CD14-positive monocyte (primary cell): ENCODE measurements at regions not wholly inside any gene's neighbourhood (a gene's known extent, or its start where the extent isn't known, plus 50 kb on each side); places are given as distances from the start of the nearest gene placed in this dataset.

Experiments
- DNase-seq, 3 donors: peaks; one replicate each; pipeline ENCODE4 v3.0.0-alpha.2; 2011 to 2022
- H2AFZ ChIP-seq: 2 replicates; pipeline ENCODE4 v1.6.0; 2012; ENCODE audit warnings: mild to moderate bottlenecking, low read depth, low read length, inconsistent platforms; ENCODE audit not compliant: insufficient read depth, poor library complexity, severe bottlenecking
- H3K27ac ChIP-seq, 2 donors: 1 replicate in 1 of 2; 2 replicates in 1 of 2; pipeline ENCODE4 v1.5.1; 2012 to 2013; ENCODE audit warnings: low read length in 2 of 2, control low read depth in 1 of 2, inconsistent platforms in 1 of 2, low read depth in 1 of 2, mild to moderate bottlenecking in 1 of 2
- H3K27me3 ChIP-seq, 2 donors: one replicate each; pipeline versions ENCODE4 v1.6.0 to v1.6.1; 2011 to 2013; ENCODE audit warnings: low read length in 2 of 2; ENCODE audit not compliant: control insufficient read depth in 2 of 2, insufficient read depth in 2 of 2
- H3K36me3 ChIP-seq, 2 donors: replicated peaks in 1 of 2; 1 replicate in 1 of 2; 2 replicates in 1 of 2; pipeline versions ENCODE4 v1.5.1 to v1.6.1; 2012 to 2013; ENCODE audit warnings: low read length in 2 of 2, control low read depth in 1 of 2, inconsistent platforms in 1 of 2, mild to moderate bottlenecking in 1 of 2; ENCODE audit not compliant: insufficient read depth in 2 of 2, control insufficient read depth in 1 of 2
- H3K4me1 ChIP-seq, 2 donors: 1 replicate in 1 of 2; 2 replicates in 1 of 2; pipeline versions ENCODE4 v1.5.1 to v1.6.1; 2012 to 2013; ENCODE audit warnings: low read length in 2 of 2, control low read depth in 1 of 2, inconsistent platforms in 1 of 2, mild to moderate bottlenecking in 1 of 2, moderate library complexity in 1 of 2; ENCODE audit not compliant: insufficient read depth in 2 of 2, control insufficient read depth in 1 of 2
- H3K4me2 ChIP-seq: replicated peaks from 2 replicates; pipeline ENCODE3; 2012; ENCODE audit warnings: low read length, moderate library complexity, mild to moderate bottlenecking; ENCODE audit not compliant: poor library complexity, severe bottlenecking; ENCODE audit errors: extremely low read depth
- H3K4me3 ChIP-seq, 3 experiments: fragments of 200-600 bp in 1 of 3; sonication (generic) in 1 of 3; replicated peaks in 1 of 3; 1 replicate in 2 of 3; 2 replicates in 1 of 3; pipeline ENCODE4 v1.5.1; 2011 to 2013; ENCODE audit warnings: low read length in 3 of 3, mild to moderate bottlenecking in 3 of 3, control low read depth in 2 of 3, low read depth in 2 of 3, inconsistent platforms in 1 of 3, moderate library complexity in 1 of 3
- H3K79me2 ChIP-seq: 2 replicates; pipeline ENCODE4 v1.6.0; 2012; ENCODE audit warnings: mild to moderate bottlenecking, control low read depth, inconsistent platforms, low read length, moderate library complexity; ENCODE audit not compliant: insufficient read depth
- H3K9ac ChIP-seq: 2 replicates; pipeline ENCODE4 v1.6.0; 2017; ENCODE audit warnings: low read length, mild to moderate bottlenecking; ENCODE audit not compliant: insufficient read depth, poor library complexity, severe bottlenecking
- H3K9me3 ChIP-seq, 2 donors: replicated peaks in 1 of 2; 1 replicate in 1 of 2; 2 replicates in 1 of 2; pipeline versions ENCODE4 v1.5.1 to v1.6.1; 2012 to 2013; ENCODE audit warnings: low read length in 2 of 2, control low read depth in 1 of 2; ENCODE audit not compliant: control insufficient read depth in 1 of 2, insufficient read depth in 1 of 2
- H4K20me1 ChIP-seq: 2 replicates; pipeline ENCODE4 v1.6.0; 2012; ENCODE audit warnings: mild to moderate bottlenecking, low read length, control low read depth, moderate library complexity; ENCODE audit not compliant: insufficient read depth
- H3K27ac Mint-ChIP-seq, 7 donors: one replicate each; pipeline ENCODE4 v1.8.0; 2020; ENCODE audit warnings: mild to moderate bottlenecking in 7 of 7, mixed read lengths in 7 of 7, moderate library complexity in 6 of 7, inconsistent platforms in 2 of 7
- H3K27me3 Mint-ChIP-seq, 3 donors: one replicate each; pipeline ENCODE4 v1.8.0; 2021 to 2022; ENCODE audit warnings: low read depth in 3 of 3, mild to moderate bottlenecking in 3 of 3, mixed read lengths in 3 of 3, moderate library complexity in 3 of 3, inconsistent platforms in 1 of 3
- H3K36me3 Mint-ChIP-seq, 2 donors: one replicate each; pipeline ENCODE4 v1.8.0; 2020; ENCODE audit warnings: mixed read lengths in 2 of 2, inconsistent platforms in 1 of 2, mild to moderate bottlenecking in 1 of 2
- H3K4me1 Mint-ChIP-seq: one replicate; pipeline ENCODE4 v1.8.0; 2020; ENCODE audit warnings: mild to moderate bottlenecking, mixed read lengths
- H3K4me3 Mint-ChIP-seq, 2 donors: one replicate each; pipeline ENCODE4 v1.8.0; 2020; ENCODE audit warnings: mild to moderate bottlenecking in 2 of 2, mixed read lengths in 2 of 2, moderate library complexity in 1 of 2
- H3K9me3 Mint-ChIP-seq, 7 donors: one replicate each; pipeline ENCODE4 v1.8.0; 2020 to 2022; ENCODE audit warnings: mixed read lengths in 7 of 7, mild to moderate bottlenecking in 6 of 7, moderate library complexity in 6 of 7, inconsistent platforms in 2 of 7
- WGBS: methylation state at CpG from one replicate; pipeline ENCODE4 v1.1.5; 2013; ENCODE audit warnings: missing lambda C conversion rate; ENCODE audit not compliant: insufficient coverage; 5-methylcytosine and 5-hydroxymethylcytosine counted together
- intact Hi-C, 2 donors: fragments of 100-400 bp; cut with micrococcal nuclease; formaldehyde crosslinking; loops; one replicate each; pipeline versions ENCODE4 v1.15.0 to v1.15.1; 2023
- TF ChIP-seq, protein P1 (sequence below): fragments of 200-600 bp; IDR thresholded peaks from one replicate; pipeline ENCODE4 v1.8.0; 2022; ENCODE audit warnings: antibody characterized with exemption, mild to moderate bottlenecking

DNA sequence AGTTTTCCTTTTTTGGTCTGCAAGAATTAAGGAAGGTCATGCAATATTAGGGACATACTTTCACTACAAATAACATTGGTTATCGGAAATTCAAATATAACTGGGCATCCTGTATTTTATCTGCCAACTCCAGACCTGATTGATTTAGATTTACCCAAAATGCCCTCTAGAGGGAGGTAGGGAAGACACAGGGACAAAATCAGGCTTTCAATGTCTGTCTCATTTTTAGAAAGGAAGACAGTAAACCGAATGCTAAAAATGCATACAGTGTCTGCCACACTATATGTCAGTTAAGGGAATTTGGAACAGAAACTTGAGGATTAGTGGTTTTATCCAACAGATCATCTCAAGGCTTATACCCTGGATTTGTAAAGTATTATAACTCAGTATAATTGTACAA, 161.7 kb upstream of the SOX9 start:
- intact Hi-C loops = no loop called here
- no peak overlapping the region for H3K4me2 ChIP-seq
- no CpG with 5 or more reads among the region's 2 CpGs for WGBS
- no peak overlapping the region for H3K9ac ChIP-seq
- no peaks in the 10 kb centered on the region for H4K20me1 ChIP-seq
- H3K9me3 ChIP-seq = no peaks in the 10 kb centered on the region
- no peak for DNase-seq
- H3K79me2 ChIP-seq = no peaks in the 10 kb centered on the region
- Mint-ChIP-seq H3K36me3 (no peaks in the 10 kb centered on the region), H3K9me3 (peaks cover 0 to 19% (median 5%) of the 10 kb centered on the region in 7 donors), H3K4me3 (no peak overlapping the region), H3K4me1 (no peaks in the 10 kb centered on the region), H3K27me3 (peaks cover 0 to 2% (median 0%) of the 10 kb centered on the region in 3 donors), H3K27ac (no peak overlapping the region)
- TF ChIP-seq, protein P1, sequence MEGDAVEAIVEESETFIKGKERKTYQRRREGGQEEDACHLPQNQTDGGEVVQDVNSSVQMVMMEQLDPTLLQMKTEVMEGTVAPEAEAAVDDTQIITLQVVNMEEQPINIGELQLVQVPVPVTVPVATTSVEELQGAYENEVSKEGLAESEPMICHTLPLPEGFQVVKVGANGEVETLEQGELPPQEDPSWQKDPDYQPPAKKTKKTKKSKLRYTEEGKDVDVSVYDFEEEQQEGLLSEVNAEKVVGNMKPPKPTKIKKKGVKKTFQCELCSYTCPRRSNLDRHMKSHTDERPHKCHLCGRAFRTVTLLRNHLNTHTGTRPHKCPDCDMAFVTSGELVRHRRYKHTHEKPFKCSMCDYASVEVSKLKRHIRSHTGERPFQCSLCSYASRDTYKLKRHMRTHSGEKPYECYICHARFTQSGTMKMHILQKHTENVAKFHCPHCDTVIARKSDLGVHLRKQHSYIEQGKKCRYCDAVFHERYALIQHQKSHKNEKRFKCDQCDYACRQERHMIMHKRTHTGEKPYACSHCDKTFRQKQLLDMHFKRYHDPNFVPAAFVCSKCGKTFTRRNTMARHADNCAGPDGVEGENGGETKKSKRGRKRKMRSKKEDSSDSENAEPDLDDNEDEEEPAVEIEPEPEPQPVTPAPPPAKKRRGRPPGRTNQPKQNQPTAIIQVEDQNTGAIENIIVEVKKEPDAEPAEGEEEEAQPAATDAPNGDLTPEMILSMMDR = no peak
- no peaks in the 10 kb centered on the region for H3K27me3 ChIP-seq
- H3K36me3 ChIP-seq = no peaks in the 10 kb centered on the region
- H2AFZ ChIP-seq = no peak overlapping the region
- H3K27ac ChIP-seq = no peak overlapping the region
- no peaks in the 10 kb centered on the region for H3K4me1 ChIP-seq
- no peak overlapping the region for H3K4me3 ChIP-seq

DNA sequence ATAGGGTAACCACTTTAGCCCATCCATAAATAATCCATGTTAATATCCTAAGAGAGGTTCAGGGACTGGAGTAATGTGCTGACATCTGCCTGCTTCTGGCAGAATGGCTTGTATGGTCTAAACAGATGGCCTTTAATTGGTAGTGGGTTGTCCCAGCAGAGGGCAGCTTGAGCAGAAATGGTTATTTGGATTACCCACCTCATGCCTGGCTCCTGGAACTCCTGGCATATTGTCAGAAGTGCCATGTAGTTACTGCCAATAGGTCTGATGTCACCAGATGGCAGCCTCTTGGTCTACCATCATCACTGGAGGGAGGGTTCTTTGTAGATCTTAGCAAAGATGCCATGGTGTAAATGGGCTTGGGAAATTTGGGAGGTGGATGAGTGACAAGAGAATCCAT, 157.5 kb upstream of the SOX9 start:
- H3K4me1 Mint-ChIP-seq = no peaks in the 10 kb centered on the region
- no peak for DNase-seq
- H3K36me3 Mint-ChIP-seq = no peaks in the 10 kb centered on the region
- intact Hi-C loops = no loop called here
- no peak overlapping the region for H3K4me3 Mint-ChIP-seq
- H3K36me3 ChIP-seq = no peaks in the 10 kb centered on the region
- no peak overlapping the region for H3K4me2 ChIP-seq
- H3K4me3 ChIP-seq = no peak overlapping the region
- H3K79me2 ChIP-seq = no peaks in the 10 kb centered on the region
- H3K27ac ChIP-seq = no peak overlapping the region
- peaks cover 0 to 3% of the 10 kb centered on the region in 2 donors for H3K9me3 ChIP-seq
- no peak overlapping the region for H2AFZ ChIP-seq
- H3K9me3 Mint-ChIP-seq = peaks cover 0 to 12% (median 4%) of the 10 kb centered on the region in 7 donors
- TF ChIP-seq, protein P1 = no peak
- H3K27ac Mint-ChIP-seq = no peak overlapping the region
- no peaks in the 10 kb centered on the region for H4K20me1 ChIP-seq
- no peak overlapping the region for H3K9ac ChIP-seq
- no peaks in the 10 kb centered on the region for H3K27me3 ChIP-seq
- H3K4me1 ChIP-seq = no peaks in the 10 kb centered on the region
- peaks cover 0 to 5% (median 0%) of the 10 kb centered on the region in 3 donors for H3K27me3 Mint-ChIP-seq
